ENCODE measurements at regions not wholly inside any gene's neighbourhood (a gene's known extent, or its start where the extent isn't known, plus 50 kb on each side); places are given as distances from the start of the nearest gene placed in this dataset.

- no peak for TF ChIP-seq EZH2 (IDR thresholded peaks at IDR 0.05; ENCODE audit: borderline replicate concordance)
- TF ChIP-seq, protein P1, sequence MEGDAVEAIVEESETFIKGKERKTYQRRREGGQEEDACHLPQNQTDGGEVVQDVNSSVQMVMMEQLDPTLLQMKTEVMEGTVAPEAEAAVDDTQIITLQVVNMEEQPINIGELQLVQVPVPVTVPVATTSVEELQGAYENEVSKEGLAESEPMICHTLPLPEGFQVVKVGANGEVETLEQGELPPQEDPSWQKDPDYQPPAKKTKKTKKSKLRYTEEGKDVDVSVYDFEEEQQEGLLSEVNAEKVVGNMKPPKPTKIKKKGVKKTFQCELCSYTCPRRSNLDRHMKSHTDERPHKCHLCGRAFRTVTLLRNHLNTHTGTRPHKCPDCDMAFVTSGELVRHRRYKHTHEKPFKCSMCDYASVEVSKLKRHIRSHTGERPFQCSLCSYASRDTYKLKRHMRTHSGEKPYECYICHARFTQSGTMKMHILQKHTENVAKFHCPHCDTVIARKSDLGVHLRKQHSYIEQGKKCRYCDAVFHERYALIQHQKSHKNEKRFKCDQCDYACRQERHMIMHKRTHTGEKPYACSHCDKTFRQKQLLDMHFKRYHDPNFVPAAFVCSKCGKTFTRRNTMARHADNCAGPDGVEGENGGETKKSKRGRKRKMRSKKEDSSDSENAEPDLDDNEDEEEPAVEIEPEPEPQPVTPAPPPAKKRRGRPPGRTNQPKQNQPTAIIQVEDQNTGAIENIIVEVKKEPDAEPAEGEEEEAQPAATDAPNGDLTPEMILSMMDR (IDR thresholded peaks at IDR 0.05; ENCODE audit: poor library complexity): no peak
- TF ChIP-seq EZH2phosphoT487 (IDR thresholded peaks at IDR 0.05; ENCODE audit: low read depth, severe bottlenecking, unreplicated experiment): no peak
These were observed 742.0 kb upstream of the CCDC54 start for GRCh38 chr3:106635271-106635670.
